SW 1271 (cell line): ENCODE measurements at regions not wholly inside any gene's neighbourhood (a gene's known extent, or its start where the extent isn't known, plus 50 kb on each side); places are given as distances from the start of the nearest gene placed in this dataset.
"Not testable (repeated sequence)": the region's sequence is repeated elsewhere in the genome, so short reads cannot be mapped to it uniquely, and the experiment has no call there.

Experiments used
- DNase-seq, 2 experiments: peaks; one replicate each; lab custom pipeline; 2025; lab: John Stamatoyannopoulos, UW

- DNase-seq = no peak
These were observed 591.9 kb downstream of the DOK5 start for GRCh38 chr20:55067158-55067825.

DNA sequence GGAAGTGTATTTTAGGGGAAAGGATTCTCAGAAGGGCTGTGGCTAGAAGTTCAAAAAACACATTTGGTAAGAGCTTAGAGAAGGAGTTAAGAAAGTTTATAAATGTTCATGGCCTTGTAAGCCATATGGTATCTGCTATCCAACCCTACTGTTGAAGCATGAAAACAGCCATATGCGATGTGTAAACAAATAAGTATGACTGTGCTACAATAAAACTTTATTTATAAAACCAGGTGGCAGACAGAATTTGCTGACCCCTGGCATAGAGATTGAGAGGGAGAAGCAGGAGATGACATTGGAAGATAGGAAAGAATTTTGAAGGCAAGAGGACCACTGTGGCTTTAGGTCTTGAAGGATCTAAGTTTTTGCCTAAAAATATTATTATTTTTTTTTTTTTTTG is 583.5 kb downstream of the DOK5 start:
- DNase-seq = no peak

DNA sequence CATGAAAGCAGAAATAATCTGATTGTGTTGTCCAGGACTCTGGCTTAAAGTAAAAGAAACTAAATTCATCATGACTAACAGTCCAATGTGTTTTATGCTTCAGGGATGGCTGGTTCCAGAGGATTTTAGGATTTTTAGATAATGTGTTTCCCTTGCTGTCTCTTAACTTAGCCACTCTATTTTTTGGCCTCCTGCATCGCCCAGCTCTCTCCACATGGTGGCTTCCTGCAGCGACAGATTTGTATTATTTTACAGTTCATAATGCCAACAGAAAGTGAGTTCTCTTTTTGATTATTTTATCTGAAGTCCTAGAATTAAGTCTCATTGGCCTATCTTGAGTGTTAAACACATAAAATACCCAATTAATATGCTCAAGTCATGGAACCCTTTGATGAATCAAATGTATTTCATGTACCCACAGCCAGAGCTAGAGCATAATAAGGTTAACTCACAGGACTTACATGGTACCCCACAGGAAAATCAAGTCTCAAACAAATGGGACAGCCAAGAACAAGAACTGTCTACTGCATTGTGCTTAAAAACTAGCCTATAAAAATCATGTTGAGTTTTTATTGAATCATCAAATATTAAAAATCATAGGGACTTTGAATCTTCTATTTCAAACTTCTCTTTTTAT is 582.5 kb downstream of the DOK5 start:
- no peak for DNase-seq

DNA sequence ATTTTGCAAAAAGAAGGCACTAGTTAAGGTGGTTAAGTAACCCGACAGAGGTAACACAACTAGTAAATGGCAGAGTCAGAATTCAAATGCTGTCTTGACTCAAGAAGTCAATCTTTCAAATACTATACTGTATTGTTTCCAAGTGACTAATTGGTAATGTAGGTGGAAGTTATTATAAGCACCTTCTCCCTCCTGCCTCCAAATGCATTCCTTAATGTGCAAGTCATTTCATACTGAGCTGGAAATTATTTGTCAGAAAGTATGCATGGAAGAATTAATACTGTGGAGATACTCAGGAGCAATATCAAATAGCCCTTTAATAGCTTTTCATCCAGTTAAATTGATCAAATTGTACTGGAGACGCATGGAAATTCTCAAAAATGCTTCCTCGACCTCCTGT is 579.1 kb downstream of the DOK5 start:
- DNase-seq = no peak

GRCh38 chr20:55053389-55053788 is 578.0 kb downstream of the DOK5 start:
- DNase-seq = no peak

DNA sequence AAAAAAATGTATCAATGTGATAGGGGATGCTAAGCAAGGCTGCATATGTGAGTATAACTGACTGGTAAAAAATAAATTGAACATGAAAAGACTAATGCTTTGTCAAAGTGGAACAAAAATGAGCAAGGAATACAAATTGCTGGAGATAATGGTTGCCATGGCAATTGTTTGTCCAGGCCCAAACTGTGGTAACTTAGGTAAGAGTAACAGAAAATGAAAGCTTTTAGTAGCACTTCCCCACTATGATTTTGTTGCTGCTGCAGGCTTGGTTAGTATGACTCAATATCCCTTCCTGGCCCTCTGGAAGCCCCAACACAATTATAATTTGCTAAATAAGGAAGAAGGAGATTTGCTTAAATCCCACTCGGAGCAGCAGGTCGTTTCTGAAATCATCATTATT is 577.1 kb downstream of the DOK5 start:
- no peak for DNase-seq

DNA sequence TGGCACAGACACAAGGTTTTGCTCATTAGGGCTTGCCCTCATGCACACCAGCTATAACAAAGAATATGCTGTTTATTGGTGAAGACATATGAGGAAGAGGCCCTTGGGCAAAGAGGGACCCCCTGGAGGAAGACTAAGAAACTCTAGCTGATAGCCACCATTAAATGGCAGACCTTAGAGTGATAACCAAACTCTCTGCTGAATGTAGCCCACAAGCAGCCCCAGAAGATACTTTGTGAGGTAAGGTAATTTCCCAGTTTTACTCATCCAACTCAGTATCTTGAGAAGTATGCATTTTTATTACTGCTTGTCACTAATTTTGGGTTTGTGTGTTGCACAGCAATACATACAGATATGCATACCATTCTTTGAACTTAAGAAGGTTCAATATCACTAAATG is 563.3 kb downstream of the DOK5 start:
- DNase-seq = no peak

- DNase-seq = no peak
These were observed 556.6 kb downstream of the DOK5 start for GRCh38 chr20:55031971-55032370.

DNA sequence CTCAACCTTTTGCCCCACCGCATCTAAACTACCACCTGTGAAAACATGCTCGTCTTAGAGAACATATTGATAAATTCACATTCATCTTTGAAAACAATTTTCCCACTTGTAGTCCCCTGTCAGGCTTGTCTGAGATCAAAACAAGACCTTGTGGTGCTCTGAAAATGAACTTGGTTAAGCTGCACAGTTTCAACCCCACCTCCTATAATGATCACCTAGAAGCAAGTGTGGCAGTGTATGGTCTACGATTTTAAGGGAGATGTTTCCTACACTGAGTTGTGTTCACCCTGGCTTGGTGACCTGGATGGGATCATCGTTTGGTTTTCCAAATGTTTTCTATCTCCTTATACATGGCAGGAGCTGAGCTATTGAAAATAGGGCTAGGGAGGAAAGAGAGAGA is 539.4 kb downstream of the DOK5 start:
- DNase-seq = no peak

- DNase-seq = no peak
These were observed 535.4 kb downstream of the DOK5 start for GRCh38 chr20:55010761-55011160.

DNA sequence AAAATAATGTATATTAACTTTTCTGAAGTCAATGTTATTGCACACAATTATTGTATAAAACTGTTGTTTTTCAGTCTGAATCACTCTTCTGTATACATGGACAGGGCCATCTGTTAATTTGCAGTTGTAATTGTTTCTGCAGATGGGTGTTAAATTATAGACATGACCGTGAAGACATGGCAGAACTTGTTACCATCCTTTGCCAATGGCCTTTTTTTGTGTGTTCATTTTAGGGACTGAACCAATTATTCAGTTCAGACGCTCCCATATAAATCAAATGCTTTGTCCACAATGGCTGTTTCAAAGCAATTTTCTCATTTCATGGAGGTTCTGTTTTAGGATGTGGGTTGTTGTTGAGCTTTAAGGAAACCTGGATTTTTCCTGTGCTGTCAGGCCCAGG is 533.7 kb downstream of the DOK5 start:
- no peak for DNase-seq

DNA sequence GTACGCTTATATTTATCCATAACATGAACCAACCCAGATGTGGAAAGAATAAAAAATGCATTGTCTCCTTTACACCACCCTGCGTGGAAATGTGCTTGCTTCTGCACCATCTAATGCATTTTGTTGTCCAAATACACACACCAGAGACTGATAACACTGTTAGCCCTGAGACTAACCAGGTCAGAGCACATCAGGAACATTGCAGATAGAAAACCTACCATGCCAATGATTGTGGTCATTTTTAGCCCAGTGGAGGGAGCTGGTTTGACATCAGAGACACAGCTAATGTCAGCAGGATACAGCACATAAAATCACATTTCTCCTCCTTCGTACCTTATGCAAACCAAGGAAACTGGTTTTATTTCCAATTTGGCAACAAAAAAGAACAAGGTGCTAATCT is 528.7 kb downstream of the DOK5 start:
- no peak for DNase-seq

GRCh38 chr20:54995553-54995952 is 520.2 kb downstream of the DOK5 start:
- no peak for DNase-seq

DNA sequence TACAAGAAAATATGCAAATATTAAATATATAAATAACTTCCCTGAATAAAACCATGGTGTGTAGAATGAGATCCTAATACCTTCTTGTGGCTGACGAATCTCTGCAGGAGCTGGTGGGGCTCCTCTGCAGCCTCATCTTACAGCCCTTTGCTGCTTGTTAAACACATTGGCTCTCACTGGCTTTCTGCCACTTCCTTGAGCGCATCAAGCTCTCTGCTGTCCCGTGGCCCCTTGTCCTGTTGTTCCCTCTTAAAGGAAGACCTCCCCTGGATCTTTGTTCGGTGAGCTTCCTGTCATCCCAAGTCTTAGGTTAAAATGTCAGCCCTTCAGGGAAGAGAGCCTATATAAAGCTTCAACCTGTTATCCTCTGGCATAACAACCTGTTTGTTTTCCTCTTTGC is 519.6 kb downstream of the DOK5 start:
- no peak for DNase-seq

DNA sequence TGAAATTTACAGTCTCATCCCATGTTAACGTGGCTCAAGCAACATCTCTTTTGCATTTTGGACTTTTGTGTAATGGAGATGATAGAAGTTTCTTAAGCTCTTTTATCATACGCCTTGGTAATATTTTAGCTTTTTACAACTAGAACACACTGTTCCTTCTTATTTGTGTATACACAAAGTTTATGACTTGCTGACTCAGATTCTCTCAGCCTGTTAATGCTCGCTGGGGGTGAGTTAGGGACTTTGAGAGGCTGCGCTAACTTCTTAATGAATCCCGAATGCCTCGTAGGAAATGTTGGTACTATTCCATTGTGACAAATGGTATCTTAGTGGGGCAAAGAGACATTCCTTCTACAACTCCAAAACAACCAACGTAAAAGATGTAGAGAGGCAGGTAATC is 509.7 kb downstream of the DOK5 start:
- DNase-seq = no peak

- DNase-seq = no peak
These were observed 508.7 kb downstream of the DOK5 start for GRCh38 chr20:54984104-54984448.

- DNase-seq = not testable (repeated sequence)
These were observed 508.2 kb downstream of the DOK5 start for GRCh38 chr20:54983394-54984103.

GRCh38 chr20:54981175-54981574 is 505.8 kb downstream of the DOK5 start:
- DNase-seq = no peak

GRCh38 chr20:54980103-54980960 is 504.9 kb downstream of the DOK5 start:
- no peak for DNase-seq

DNA sequence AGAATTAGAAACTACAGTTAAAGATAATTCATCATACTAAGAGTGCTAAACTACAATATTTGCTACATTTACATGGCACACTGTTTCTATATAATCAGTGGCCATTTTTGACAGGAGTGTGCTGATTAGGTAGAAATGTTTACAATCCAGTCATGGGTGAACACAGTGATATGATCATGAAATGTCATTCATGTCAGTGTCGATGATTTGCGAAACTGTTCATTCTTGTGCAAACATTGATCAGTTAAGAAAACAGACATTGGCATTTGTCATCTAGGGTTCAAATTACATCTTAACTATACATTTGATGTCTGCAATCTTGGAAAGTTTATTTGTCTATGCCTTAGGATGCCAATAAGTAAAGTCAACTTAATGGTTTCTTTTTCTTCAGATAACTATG is 474.9 kb downstream of the DOK5 start:
- DNase-seq = no peak

DNA sequence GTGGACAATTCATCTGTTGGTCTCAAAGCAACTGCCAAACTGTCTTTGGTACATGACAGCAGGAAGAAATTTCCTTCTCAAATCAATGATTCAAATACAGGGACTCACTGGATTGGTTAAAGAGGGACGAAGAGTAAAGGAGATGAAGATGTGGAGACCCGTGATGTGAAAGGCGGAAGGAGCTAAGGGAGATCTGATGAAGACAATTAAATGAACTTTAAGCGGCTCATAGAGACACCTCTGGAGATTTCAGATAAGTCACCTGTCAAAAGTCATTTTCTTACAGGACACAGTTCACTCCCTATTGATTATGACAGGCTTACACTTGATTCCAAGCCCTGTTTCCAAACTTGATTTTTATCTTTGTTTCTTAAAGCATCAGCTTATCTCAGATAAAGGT is 466.3 kb downstream of the DOK5 start:
- DNase-seq = no peak

GRCh38 chr20:54940522-54940921 is 465.1 kb downstream of the DOK5 start:
- DNase-seq = no peak

GRCh38 chr20:54938707-54939106 is 463.3 kb downstream of the DOK5 start:
- DNase-seq = no peak
